Putamen (tissue), 1 donor: ENCODE measurements at regions not wholly inside any gene's neighbourhood (a gene's known extent, or its start where the extent isn't known, plus 50 kb on each side); places are given as distances from the start of the nearest gene placed in this dataset.
A peak's percentile ranks its signal among the peaks of the same experiment; 100 is the strongest.

ENCODE experiments used
- DNase-seq: peaks from one replicate; pipeline ENCODE4 v3.0.0-alpha.2; 2016; ENCODE audit warnings: low spot score

- DNase-seq, result no peak
Observed at GRCh38 chr4:31275906-31276305, 555.7 kb downstream of the PCDH7 start.

DNA sequence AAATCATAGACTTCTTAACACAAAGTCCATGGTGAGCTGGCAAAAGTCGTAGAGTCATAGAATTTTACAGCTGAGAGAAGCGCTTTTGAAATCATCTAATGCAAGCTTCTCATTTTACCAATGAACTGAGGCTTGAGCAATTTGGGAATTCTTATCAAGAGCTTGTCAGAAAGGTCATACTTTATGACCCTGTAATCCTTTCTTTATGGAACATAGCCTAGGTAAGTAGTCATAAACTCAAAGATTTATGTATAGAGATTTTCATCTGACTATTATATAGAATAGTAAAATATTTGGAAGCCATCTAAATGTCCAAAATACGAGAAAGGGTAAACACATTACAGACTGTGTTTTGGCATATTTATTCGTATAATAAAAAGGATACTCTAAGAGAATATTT lies 563.5 kb downstream of the PCDH7 start:
- no peak for DNase-seq

DNA sequence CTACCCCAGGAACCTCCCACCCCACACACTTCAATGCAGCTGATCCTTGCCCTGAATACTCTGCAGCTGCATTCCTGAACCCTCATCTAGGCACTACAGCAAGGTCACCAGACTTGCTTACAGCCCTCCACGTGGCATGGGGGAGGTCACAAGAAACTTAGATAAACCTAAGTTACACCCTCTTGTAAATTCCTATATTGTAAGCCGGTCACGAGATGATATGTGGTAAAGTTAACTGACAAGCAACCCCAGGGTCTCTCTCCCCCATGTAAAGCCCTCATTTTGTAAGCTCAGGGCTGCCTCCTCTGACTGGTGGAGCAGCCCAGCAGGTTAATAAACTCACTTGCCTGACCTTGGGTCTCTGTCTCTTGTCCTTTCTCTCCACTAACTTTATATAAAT lies 570.7 kb downstream of the PCDH7 start:
- DNase-seq, result no peak

- no peak for DNase-seq
Observed at GRCh38 chr4:31291238-31291637, 571.1 kb downstream of the PCDH7 start.

DNA sequence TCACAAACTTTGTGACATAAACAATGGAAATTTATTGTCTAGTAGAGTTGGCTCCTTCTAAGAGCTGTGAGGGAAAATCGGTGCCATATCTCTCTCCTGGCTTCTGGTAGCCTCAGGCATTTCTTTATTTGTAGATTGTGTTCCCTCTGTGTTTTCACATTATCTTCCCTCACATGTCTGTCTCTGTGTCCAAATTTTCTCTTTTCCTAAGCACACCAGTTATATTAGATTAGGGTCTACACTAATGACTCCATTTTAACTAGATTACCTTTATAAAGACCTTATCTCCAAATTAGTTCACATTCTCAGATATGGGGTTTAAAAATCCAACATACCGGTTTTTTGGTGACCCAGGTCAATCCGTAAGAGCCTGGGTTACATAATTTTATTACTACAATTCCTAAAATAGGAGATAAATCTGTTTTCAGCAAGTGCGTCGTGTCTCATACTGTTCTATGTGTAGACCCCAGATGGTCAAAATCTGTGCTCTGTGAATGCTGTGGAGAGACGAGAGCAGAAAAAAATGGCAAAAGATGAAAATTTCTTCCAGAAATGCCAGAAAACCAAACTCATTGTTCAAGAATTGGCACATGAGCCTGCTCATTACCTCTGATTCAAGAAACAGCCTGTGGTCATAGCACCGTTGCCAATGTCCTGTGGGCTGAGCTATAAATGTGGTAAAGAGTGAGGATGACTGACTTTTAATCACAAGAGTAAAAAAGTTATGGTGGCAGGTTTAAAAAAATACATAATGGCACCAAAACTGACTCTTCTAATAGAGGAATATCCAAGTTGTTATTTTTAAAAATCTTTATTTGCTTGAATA lies 574.7 kb downstream of the PCDH7 start:
- DNase-seq, result no peak

- no peak for DNase-seq
Observed at GRCh38 chr4:31298737-31299136, 578.6 kb downstream of the PCDH7 start.

DNA sequence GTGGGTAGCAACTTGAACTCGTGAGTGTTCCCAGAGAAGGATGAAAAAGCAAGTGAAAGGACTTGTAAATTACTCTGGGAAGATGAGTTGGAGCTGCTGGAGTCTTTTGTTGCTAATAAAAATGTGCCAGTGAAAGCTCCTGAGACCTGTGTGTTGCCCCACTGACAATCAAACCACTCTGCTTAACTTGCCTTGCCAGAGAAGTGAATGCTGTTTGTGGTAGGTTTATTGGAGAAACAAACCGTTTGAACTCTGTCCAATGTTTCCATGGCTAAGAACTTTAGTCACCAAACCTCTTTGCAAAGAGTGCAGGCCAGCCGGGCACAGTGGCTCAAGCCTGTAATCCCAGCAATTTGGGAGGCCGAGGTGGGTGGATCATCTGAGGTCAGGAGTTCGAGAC lies 586.9 kb downstream of the PCDH7 start:
- DNase-seq, result peak; percentile 7

GRCh38 chr4:31324814-31325213 lies 604.6 kb downstream of the PCDH7 start:
- DNase-seq, result no peak

- no peak for DNase-seq
Observed at GRCh38 chr4:31325300-31325699, 605.1 kb downstream of the PCDH7 start.

DNA sequence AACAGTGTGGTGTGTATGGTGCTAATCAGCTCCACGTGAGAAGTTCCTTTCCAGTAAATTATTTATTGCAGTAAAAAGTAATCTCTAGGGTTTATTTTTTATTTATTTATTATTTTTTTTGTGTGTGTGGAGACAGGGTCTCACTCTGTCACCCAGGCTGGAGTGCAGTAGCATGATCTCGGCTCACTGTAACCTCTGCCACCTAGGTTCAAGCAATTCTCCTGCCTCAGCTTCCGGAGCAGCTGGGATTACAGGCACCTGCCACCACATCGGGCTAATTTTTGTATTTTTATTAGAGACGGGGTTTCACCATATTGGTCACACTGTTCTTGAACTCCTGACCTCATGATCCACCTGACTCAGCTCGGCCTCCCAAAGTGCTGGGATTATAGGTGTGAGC lies 606.9 kb downstream of the PCDH7 start:
- DNase-seq, result no peak

GRCh38 chr4:31328932-31329331 lies 608.8 kb downstream of the PCDH7 start:
- no peak for DNase-seq

- no peak for DNase-seq
Observed at GRCh38 chr4:31334086-31334910, 614.1 kb downstream of the PCDH7 start.

GRCh38 chr4:31338000-31338399 lies 617.8 kb downstream of the PCDH7 start:
- DNase-seq, result no peak

GRCh38 chr4:31341601-31342359 lies 621.6 kb downstream of the PCDH7 start:
- DNase-seq, result no peak

- no peak for DNase-seq
Observed at GRCh38 chr4:31343061-31343460, 622.9 kb downstream of the PCDH7 start.

DNA sequence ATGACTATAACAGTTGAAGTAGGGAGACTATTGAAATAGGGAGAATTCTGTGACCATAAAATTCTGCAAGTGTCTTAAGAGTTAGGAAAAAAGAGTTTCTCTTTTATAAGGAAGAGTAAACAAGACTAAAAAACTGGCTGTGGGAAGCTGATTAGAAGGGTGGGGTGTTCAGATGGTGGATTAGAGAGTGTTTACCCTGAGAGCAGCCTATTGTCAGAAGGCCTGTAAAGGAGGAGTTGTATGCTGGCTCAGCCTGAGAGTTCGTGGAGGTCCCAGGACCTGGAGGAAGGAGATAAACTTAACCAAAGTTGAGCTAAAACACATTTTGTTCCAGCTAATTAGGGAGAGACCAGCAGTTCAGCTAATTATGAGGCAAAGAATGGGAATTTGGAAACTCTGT lies 629.7 kb downstream of the PCDH7 start:
- DNase-seq, result no peak

DNA sequence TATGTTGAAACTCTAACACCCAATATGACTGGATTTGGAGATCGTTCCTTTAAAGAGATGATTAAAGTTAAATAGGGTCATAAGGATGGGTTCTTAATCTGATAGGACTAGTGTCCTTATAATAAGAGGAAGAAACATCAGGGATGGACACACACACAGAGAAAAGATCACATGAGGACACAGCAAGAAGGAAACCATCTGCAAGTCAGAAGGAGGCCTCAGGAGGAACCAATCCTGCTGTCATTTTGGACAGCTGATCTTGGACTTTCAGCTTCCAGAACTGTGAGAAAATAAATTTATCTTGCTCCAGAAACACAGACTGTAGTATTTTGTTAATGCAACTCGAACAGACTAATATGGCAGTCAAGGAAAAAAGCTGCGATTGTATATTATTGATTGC lies 631.5 kb downstream of the PCDH7 start:
- DNase-seq, result no peak

GRCh38 chr4:31356839-31357238 lies 636.7 kb downstream of the PCDH7 start:
- DNase-seq, result no peak

GRCh38 chr4:31360786-31361185 lies 640.6 kb downstream of the PCDH7 start:
- no peak for DNase-seq

- no peak for DNase-seq
Observed at GRCh38 chr4:31362756-31363155, 642.6 kb downstream of the PCDH7 start.

- no peak for DNase-seq
Observed at GRCh38 chr4:31365006-31365690, 645.0 kb downstream of the PCDH7 start.

- DNase-seq, result no peak
Observed at GRCh38 chr4:31366041-31366440, 645.9 kb downstream of the PCDH7 start.
